Prostate gland (tissue), 2 donors: ENCODE measurements at regions not wholly inside any gene's neighbourhood (a gene's known extent, or its start where the extent isn't known, plus 50 kb on each side); places are given as distances from the start of the nearest gene placed in this dataset.

Experiments
- POLR2A ChIP-seq: fragments of 450-650 bp; IDR thresholded peaks from one replicate; pipeline ENCODE4 v1.6.1; 2016; ENCODE audit warnings: antibody characterized with exemption, mild to moderate bottlenecking
- TF ChIP-seq, protein P1 (sequence below), 4 experiments: fragments of 200-600 bp in 2 of 4; fragments of 450-650 bp in 2 of 4; sonication (generic) in 2 of 4; IDR thresholded peaks; 1 replicate in 3 of 4; 2 replicates in 1 of 4; pipeline ENCODE4 v1.5.1; 2016 to 2019; ENCODE audit warnings: antibody characterized with exemption in 4 of 4, mild to moderate bottlenecking in 2 of 4, moderate library complexity in 2 of 4

DNA sequence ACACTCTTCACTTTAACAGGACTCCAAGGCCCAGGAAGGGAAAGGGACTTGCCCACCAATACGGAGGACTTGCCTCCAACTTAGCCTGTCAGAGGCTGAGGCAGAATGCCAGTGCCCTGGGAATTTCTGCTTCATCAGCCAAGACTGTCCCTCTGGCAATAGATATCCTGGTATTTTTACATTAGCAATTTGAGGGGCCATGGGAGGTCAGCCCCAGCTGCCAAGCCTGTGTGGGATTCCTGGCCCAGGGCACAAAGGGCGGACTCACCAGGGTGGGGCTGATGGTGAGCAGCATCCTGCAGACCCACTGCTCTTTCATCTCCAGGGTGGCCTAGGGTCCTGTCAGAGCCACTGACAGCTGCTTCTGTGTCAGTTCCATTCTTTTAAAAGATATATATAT lies 78.3 kb upstream of the CIBAR2 start:
- TF ChIP-seq, protein P1, sequence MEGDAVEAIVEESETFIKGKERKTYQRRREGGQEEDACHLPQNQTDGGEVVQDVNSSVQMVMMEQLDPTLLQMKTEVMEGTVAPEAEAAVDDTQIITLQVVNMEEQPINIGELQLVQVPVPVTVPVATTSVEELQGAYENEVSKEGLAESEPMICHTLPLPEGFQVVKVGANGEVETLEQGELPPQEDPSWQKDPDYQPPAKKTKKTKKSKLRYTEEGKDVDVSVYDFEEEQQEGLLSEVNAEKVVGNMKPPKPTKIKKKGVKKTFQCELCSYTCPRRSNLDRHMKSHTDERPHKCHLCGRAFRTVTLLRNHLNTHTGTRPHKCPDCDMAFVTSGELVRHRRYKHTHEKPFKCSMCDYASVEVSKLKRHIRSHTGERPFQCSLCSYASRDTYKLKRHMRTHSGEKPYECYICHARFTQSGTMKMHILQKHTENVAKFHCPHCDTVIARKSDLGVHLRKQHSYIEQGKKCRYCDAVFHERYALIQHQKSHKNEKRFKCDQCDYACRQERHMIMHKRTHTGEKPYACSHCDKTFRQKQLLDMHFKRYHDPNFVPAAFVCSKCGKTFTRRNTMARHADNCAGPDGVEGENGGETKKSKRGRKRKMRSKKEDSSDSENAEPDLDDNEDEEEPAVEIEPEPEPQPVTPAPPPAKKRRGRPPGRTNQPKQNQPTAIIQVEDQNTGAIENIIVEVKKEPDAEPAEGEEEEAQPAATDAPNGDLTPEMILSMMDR (IDR thresholded peaks at IDR 0.05): no peak
- no peak for TF ChIP-seq POLR2A
